NCI-H82 (cell line): ENCODE measurements at regions not wholly inside any gene's neighbourhood (a gene's known extent, or its start where the extent isn't known, plus 50 kb on each side); places are given as distances from the start of the nearest gene placed in this dataset.
"Not testable (repeated sequence)": the region's sequence is repeated elsewhere in the genome, so short reads cannot be mapped to it uniquely, and the experiment has no call there.

Source experiments
- DNase-seq: peaks from one replicate; lab custom pipeline; 2025; lab: John Stamatoyannopoulos, UW

GRCh38 chr13:85212692-85213091 lies 586.5 kb downstream of the SLITRK6 start:
- no peak for DNase-seq

DNA sequence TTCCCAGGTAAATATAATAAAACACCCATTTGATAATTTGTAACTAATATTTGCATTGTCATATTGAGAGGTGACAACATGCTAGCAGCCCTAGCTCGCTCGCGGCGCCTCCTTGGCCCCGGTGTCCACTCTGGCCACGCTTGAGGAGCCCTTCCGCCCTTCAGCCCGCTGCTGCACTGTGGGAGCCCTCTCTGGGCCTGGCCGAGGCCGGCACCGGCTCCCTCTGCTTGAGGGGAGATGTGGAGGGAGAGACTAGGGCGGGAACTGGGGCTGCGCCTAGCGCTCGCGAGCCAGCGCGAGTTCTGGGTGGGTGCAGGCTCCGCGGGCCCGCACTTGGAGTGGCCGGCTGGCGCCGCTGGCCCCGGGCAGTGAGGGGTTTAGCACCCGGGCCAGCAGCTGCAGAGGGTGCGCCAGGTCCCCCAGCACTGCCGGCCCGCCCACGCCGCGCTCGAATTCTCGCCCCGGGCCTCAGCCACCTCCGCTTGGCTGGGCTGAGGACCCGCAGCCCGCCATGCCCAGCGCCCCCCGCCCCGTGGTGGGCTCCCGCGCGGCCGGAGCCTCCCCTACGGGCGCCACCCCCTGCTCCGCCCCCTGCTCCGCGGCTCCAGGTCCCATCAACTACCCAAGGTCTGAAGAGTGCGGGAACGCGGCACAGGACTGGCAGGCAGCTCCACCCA lies 594.4 kb downstream of the SLITRK6 start:
- DNase-seq, result no peak

- DNase-seq, result no peak
Observed at GRCh38 chr13:85197431-85197830, 601.8 kb downstream of the SLITRK6 start.

GRCh38 chr13:85194482-85194881 lies 604.7 kb downstream of the SLITRK6 start:
- DNase-seq, result no peak

GRCh38 chr13:85191996-85192718 lies 607.1 kb downstream of the SLITRK6 start:
- no peak for DNase-seq

GRCh38 chr13:85186356-85187045 lies 612.7 kb downstream of the SLITRK6 start:
- DNase-seq, result no peak

DNA sequence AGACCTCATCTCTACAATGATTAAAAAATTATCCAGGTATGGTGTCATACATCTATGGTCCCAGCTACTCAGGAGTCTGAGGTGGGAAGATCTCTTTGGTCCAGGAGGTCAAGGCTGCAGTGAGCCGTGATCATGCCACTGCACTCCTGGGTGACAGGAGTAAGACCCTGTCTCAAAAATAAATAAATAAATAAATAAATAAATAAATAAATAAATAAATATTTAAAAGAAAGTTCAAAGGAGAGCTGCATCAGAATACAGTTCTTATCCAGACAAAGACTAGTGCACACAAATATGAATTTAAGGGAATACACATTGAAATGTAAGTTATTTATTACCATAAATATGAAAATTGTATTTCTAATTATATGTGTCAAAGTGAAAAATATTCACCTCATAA lies 624.9 kb downstream of the SLITRK6 start:
- DNase-seq, result no peak

- peak; percentile 60 for DNase-seq
Observed at GRCh38 chr13:85170372-85170771, 628.8 kb downstream of the SLITRK6 start.

DNA sequence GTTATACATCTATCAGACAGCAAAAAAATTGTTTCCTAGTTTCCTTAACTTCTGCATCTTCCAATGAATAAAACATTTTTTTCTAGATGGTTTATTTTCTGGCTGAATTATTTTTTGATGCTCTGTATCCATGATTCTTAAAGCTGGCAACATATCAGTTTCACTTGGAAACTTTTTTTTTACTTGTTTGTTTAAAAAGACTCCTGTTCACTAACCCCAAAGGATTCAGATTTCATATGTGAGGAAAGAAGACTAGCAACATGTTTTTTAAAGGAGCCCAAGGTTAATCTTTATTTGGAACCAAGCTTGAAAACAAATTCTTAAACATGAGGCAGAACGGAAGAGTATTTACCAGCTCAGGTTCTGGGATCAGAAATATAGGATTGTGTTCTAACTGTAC lies 632.3 kb downstream of the SLITRK6 start:
- DNase-seq, result no peak

DNA sequence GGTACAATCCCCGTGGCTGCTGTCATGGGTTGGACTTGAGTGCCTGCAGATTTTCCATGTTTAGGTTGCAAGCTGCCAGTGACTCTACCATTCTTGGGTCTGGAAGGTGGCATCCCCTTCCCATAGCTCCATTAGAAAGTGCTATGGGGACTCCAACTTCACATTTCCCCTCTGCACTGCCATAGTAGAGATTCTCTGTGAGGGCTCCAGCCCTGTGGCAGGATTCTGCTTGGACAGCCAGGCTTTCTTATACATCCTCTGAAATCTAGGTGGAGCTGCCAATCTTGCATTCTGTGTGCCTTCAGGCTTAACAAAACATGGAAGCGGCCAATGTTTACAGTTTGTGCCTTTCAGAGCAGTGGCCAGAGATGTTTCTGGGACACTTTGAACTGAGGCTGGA lies 636.2 kb downstream of the SLITRK6 start:
- no peak for DNase-seq

- DNase-seq, result peak; percentile 99
Observed at GRCh38 chr13:85148009-85148408, 651.2 kb downstream of the SLITRK6 start.

- DNase-seq, result no peak
Observed at GRCh38 chr13:85142351-85142927, 656.8 kb downstream of the SLITRK6 start.

GRCh38 chr13:85141401-85141800 lies 657.8 kb downstream of the SLITRK6 start:
- DNase-seq, result no peak

GRCh38 chr13:85140192-85140591 lies 659.0 kb downstream of the SLITRK6 start:
- no peak for DNase-seq

DNA sequence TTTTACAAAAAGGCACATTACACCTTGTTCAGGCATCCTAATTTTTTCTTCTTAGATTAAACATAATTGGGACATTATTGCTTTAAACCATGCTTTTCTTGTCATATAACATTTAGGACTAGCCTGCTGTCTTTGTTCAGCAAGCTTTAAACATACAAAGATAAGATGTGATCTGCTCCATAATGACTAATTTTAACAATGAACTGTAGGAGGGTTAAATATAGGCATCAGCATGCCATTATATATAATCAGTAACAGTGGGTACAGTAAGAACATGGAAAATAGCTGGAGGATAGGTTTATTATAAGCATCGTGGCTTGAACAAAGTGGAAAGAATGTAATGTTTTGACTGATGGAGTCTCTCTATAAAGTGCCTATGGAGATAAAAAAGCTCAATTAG lies 661.7 kb downstream of the SLITRK6 start:
- no peak for DNase-seq

- DNase-seq, result no peak
Observed at GRCh38 chr13:85132986-85133385, 666.2 kb downstream of the SLITRK6 start.

- not testable (repeated sequence) for DNase-seq
Observed at GRCh38 chr13:85123501-85123900, 675.7 kb downstream of the SLITRK6 start.

- no peak for DNase-seq
Observed at GRCh38 chr13:85108356-85108755, 690.9 kb downstream of the SLITRK6 start.

DNA sequence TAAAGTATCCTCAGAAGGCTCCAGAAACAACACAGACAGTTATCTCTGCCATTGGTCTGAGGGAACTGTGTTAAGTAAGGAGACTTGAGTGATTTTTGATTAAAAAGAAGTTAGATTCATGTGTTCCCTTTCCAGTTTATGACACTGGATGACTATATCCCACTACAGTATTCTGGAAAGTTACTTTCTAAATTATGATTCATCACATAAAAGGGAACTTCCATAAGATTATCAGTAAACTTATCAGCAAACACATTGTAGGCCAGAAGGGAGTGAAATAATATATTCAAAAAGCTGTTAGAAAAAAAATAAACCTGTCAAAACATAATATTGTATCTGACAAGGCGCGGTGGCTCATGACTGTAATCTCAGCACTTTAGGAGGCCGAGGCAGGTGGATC lies 700.0 kb downstream of the SLITRK6 start:
- DNase-seq, result no peak

DNA sequence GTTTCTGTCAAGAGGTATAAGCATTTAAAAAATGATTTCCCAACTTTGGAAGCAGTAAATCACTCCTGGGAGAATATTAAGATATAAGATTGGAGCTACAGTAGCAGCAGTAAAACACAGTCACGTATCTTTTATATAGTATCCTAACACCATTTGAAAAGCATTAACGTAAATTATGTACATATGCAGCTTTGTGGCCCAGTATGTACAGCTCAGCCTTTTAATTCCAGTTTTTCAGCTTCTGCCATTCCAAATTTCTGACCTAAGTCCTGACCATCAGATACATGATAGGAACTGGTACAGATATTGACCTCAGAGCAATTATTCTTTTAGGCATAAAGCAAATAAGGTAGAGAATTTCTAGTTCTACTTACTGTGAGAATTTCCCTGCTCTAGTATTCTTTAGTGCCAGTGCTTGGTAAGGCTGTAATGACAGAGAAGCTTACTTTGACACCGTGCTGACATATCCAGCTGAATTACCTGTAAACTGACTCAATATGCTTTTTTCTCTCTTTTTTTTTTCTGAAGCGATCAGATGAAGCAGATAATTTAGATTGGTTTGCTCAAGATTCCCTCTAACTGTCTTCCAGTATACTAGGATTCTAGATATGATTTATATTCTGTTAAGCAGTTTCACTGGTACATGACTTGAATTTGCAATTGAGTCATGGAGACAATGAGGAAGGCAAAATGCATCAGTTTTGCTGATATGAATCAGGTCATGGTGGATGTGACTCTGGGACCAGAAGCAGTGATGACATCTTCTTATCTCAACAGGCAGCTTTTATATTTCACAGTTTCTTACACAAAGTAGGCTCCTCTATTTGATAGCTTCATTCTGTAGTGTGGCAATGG lies 703.6 kb downstream of the SLITRK6 start:
- no peak for DNase-seq

GRCh38 chr13:85093808-85094207 lies 705.4 kb downstream of the SLITRK6 start:
- no peak for DNase-seq
